ENCODE measurements at regions not wholly inside any gene's neighbourhood (a gene's known extent, or its start where the extent isn't known, plus 50 kb on each side); places are given as distances from the start of the nearest gene placed in this dataset.

GRCh38 chr6:134702279-134702678 lies 247.6 kb downstream of the ALDH8A1 start:
- no peak for TF ChIP-seq CTCF (IDR thresholded peaks at IDR 0.05)
- TF ChIP-seq POLR2A (IDR thresholded peaks at IDR 0.05): no peak

Data from adrenal gland (tissue), 5 donors.